GM12865 (cell line): ENCODE measurements at regions not wholly inside any gene's neighbourhood (a gene's known extent, or its start where the extent isn't known, plus 50 kb on each side); places are given as distances from the start of the nearest gene placed in this dataset.
A peak's percentile ranks its signal among the peaks of the same experiment; 100 is the strongest.

ENCODE experiments used
- DNase-seq: peaks from one replicate; pipeline ENCODE4 v3.0.0; 2010; ENCODE audit warnings: low read depth
- H3K4me3 ChIP-seq: 2 replicates; pipeline ENCODE4 v1.5.1; 2011; ENCODE audit warnings: mild to moderate bottlenecking, low read depth, low read length, control low read depth
- CTCF ChIP-seq: IDR thresholded peaks from 2 replicates; pipeline ENCODE4 v1.5.1; 2011; ENCODE audit warnings: low read length, control low read depth, low read depth, inconsistent platforms; ENCODE audit not compliant: insufficient read depth; ENCODE audit errors: missing control alignments

GRCh38 chr14:61602003-61602732, 93.1 kb upstream of the HIF1A start:
- no peak overlapping the region for H3K4me3 ChIP-seq
- TF ChIP-seq CTCF = no peak

GRCh38 chr14:61602733-61603077, 92.6 kb upstream of the HIF1A start:
- no peak overlapping the region for H3K4me3 ChIP-seq
- TF ChIP-seq CTCF = no peak
- DNase-seq = no peak

More at GRCh38 chr14:61602003-61602732, 93.1 kb upstream of the HIF1A start:
- DNase-seq = no peak

- DNase-seq = no peak
- no peak overlapping the region for H3K4me3 ChIP-seq
- no peak for TF ChIP-seq CTCF
Measured at GRCh38 chr14:61603736-61604135, 91.6 kb upstream of the HIF1A start.

- no peak overlapping the region for H3K4me3 ChIP-seq
- peak; percentile 16 for DNase-seq
- peak; percentile 4 for TF ChIP-seq CTCF
Measured at GRCh38 chr14:61607570-61608244, 87.6 kb upstream of the HIF1A start.

GRCh38 chr14:61608245-61609165, 86.8 kb upstream of the HIF1A start:
- DNase-seq = no peak
- TF ChIP-seq CTCF = no peak
- no peak overlapping the region for H3K4me3 ChIP-seq

GRCh38 chr14:61609191-61609843, 86.0 kb upstream of the HIF1A start:
- no peak overlapping the region for H3K4me3 ChIP-seq
- DNase-seq = no peak
- TF ChIP-seq CTCF = no peak
